DMS 273 (cell line): ENCODE measurements at regions not wholly inside any gene's neighbourhood (a gene's known extent, or its start where the extent isn't known, plus 50 kb on each side); places are given as distances from the start of the nearest gene placed in this dataset.
A peak's percentile ranks its signal among the peaks of the same experiment; 100 is the strongest.
"Not testable (repeated sequence)": the region's sequence is repeated elsewhere in the genome, so short reads cannot be mapped to it uniquely, and the experiment has no call there.

Experiments used
- DNase-seq: peaks from one replicate; lab custom pipeline; 2025; ENCODE audit not compliant: unreplicated experiment; lab: John Stamatoyannopoulos, UW

DNA sequence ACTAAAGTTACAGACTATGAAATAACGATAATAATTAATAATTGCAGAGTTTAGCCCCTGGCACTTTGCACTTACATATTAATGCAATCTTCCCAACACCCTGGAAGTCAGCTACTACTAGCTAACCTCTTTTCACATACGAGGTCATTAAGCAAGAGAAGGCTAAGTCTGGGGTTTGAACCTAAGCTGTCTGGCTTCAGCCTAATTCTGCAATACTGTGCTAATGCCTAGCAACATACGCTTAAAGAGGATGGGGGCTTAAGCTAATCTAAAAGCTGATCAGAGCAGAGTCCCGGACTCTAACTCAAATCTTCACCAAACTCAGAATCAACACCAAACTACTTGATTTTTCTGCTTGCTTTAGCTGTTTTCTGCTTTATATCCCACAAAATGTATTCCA lies 168.7 kb upstream of the GNAI1 start:
- DNase-seq, result no peak

DNA sequence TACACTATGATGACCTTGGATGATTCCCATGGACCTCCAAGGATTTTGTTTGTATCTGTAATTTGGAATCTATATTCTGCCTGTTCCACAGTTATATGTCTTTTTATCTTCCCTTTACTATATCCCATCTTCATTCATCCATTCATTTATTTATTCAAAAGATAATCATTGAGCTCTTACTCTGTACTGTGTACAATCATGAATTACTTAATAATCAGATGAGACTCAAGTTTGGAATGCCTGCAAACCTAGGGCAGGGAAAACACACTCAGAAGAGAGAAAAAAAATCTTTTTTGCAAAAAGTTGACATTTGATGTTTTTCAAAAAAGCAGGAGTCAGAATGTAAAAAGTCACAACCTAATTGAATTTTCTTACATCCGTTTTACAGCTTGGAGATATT lies 170.2 kb upstream of the GNAI1 start:
- DNase-seq, result no peak

GRCh38 chr7:79953130-79953529 lies 181.5 kb upstream of the GNAI1 start:
- no peak for DNase-seq

GRCh38 chr7:79952399-79952798 lies 182.2 kb upstream of the GNAI1 start:
- DNase-seq, result no peak

DNA sequence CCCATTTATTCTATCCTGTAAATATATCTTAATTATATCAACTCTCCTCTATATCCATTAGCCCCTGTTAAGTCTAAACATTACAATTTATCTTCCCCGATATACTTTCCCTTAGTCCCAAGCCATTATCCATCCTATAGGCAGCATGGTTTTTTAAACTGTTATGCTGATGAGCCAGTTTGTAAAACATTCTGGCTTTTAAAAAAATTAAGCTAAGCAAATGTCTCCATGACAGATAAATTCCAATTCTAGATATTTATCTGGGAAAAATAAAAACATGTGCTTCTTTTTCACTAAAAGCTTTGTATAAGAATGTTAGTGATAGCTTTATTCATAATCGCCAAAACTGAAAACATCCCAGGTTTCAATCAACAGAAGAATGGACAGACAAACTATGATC lies 183.2 kb upstream of the GNAI1 start:
- DNase-seq, result no peak

- no peak for DNase-seq
Observed at GRCh38 chr7:79949778-79950177, 184.9 kb upstream of the GNAI1 start.

DNA sequence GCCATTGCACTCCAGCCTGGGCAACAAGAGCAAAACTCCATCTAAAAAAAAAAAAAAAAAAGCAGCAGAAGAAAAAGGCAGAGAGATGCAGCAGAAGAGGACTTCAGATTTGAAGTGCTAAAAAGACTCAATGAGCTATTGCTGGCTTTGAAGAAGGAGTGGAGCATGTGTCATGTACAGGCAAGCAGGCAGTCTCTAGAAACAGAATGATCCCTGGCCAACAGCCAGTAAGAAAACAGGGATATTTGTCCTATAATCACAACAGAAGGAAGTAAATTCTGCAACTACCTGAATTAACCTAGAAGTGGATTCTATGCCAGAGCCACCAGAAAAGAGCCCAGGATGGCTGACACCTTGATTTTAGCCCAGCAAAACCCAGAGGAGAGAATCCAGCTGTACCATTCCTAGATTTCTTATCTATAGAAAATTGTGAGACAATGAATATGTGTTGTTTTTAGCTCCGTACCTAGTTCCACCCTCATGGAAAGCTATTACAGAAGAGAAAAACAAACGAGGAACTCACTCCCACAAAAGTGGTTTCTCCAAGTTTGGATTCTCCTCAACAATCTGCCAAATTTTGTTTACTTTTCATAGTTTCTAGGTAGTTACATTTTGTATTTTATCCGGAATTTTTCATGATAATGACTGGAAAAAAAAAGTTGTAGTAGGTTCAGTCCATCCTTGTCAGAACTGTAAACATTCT lies 198.2 kb upstream of the GNAI1 start:
- DNase-seq, result peak; percentile 12

GRCh38 chr7:79934727-79935126 lies 199.9 kb upstream of the GNAI1 start:
- no peak for DNase-seq

GRCh38 chr7:79933144-79933543 lies 201.5 kb upstream of the GNAI1 start:
- DNase-seq, result no peak

DNA sequence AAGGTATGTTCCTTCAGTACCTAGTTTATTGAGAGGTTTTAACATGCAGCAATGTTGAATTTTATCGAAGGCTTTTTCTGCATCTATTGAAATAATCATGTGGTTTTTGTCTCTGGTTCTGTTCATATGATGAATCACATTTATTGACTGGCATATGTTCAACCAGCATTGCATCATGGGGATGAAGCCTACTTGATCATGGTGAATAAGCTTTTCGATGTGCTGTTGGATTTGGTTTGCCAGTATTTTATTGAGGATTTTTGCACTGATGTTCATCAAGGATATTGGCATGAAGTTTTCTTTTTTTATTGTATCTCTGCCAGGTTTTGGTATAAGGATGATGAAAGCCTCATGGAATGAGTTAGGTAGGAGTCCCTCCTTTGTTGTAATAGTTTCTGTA lies 204.0 kb upstream of the GNAI1 start:
- DNase-seq, result no peak

DNA sequence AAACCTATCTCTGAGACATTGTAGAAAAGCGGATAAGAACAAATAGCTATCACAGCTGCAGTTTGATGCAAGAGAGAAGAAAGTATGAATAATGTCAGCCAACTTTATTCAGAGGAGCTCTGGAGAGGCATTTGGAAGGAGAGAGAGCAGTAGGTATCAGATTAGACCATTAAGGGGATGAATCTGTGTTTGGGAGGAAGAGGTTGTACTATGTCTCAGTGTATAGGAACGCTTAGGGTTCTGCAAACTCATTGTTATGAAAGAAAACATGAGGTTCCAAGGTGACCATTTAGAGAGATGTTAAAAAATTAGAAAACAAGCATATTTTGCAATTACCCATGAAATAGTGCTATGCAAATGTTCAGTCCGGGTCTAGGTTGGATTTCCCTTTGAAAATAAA lies 207.5 kb upstream of the GNAI1 start:
- DNase-seq, result no peak

DNA sequence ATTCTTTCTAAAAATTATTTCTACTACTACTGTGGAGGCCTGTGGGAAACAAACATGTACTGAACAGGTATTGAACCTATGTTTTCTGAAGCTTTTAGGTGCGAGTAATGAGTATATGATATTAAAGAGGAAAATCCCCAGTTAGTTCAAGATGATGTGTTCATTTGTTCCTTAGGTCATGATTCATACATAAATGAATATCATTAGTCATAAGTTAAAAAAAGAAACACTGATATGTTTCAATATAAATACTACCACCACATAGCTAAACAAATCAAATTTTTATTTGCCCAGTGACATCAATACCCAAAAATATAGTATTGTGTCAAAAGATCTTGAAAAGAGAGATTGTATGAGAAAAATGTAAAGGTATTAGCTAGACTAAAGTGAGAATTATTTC lies 210.7 kb upstream of the GNAI1 start:
- no peak for DNase-seq

- DNase-seq, result no peak
Observed at GRCh38 chr7:79922894-79923293, 211.7 kb upstream of the GNAI1 start.

DNA sequence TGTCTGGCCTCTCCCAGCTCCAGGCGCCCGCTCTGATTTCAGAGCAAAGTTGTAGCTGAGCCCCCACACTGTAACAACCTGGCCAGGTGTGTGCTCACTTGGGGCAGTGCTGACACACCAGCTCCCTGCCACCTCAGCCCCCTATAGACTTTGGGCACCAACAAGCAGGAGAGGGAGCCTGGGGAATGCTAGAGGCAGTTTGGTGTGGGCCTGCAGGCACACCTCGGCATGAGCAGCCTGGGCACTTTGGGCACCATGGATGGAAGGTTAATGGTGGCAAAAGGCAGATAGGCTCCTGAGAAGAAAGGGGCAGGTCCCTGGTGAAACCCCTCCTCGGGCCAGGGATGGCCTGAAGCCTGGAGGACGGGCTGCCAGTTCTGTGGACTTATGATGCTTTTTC lies 212.7 kb upstream of the GNAI1 start:
- no peak for DNase-seq

- not testable (repeated sequence) for DNase-seq
Observed at GRCh38 chr7:79918632-79919031, 216.0 kb upstream of the GNAI1 start.

DNA sequence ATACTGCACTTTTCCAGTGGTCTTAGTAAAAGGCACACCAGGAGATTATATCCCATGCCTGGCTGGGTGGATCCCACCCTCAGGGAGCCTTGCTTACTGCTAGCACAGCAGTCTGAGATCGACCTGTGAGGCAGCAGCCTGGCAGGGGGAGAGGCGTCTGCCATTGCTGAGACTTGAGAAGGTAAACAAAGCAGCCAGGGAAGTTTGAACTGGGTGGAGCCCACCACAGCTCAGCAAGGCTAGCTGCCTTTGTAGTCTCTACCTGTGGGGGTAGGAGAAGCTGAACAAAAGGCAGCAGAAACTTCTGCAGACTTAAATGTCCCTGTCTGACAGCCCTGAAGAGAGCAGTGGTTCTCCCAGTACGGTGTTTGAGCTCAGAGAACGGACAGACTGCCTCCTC lies 219.3 kb upstream of the GNAI1 start:
- not testable (repeated sequence) for DNase-seq

DNA sequence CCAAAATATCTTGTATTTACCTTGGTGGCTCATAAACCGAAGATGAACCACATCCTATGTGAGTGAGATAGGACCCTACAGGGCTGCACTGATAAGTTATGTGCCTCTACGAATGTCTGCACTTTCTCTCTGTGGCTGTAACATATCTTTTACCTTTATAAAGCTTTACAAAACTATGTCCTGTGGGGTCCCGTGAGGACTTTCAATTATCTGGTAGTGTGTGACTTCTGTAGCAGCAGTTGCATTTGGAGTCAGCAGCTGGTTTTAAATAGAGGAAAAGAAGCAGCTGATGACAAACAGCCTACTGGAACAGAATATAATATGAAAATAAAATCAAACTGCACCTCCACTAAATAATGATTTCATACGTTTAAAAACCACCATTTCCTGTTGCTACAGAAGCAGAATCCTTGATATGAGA lies 222.4 kb upstream of the GNAI1 start:
- DNase-seq, result no peak

GRCh38 chr7:79911420-79911819 lies 223.2 kb upstream of the GNAI1 start:
- DNase-seq, result no peak

DNA sequence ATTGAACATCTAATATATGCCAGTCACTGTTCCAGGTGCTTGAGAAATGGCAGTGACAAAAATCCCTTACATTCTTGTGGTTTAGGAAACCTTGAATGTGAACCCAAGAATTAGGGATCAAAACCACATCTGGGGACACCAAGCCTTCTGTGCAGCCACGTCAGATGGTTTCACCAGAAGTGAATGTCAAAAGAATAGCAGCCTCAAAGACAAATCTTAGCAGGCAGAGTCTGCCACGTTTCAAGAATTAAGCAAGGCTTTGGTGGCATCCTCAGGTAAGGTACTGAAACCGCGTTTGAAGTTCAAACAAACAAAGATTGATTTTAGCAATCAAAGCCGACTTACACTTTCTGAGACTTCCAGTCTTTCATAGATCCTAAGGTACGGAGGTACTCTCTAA lies 225.5 kb upstream of the GNAI1 start:
- no peak for DNase-seq

GRCh38 chr7:79897166-79897565 lies 237.5 kb upstream of the GNAI1 start:
- DNase-seq, result no peak

DNA sequence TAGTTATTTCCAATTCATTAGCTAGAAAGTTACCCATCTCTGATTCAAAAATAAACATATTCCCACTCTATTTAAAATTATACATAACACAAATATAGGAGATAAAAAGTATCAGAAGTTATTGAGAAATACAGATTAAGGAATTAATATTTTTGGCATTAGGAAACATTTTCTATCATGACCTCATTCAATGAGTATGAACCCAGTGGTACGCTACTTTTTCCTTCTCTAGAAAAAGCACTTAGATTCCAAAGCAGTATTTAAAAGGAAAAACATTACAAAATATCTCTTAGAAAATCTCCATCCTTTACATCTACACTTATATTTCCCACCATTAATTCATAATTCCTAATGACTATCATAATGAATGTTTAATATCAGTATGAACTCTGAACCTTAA lies 240.6 kb upstream of the GNAI1 start:
- no peak for DNase-seq

- DNase-seq, result no peak
Observed at GRCh38 chr7:79882922-79883321, 251.7 kb upstream of the GNAI1 start.

GRCh38 chr7:79880312-79880711 lies 254.3 kb upstream of the GNAI1 start:
- DNase-seq, result peak; percentile 95
